Hepatocyte (in vitro differentiated cells): ENCODE measurements at regions not wholly inside any gene's neighbourhood (a gene's known extent, or its start where the extent isn't known, plus 50 kb on each side); places are given as distances from the start of the nearest gene placed in this dataset.

Experiments used
- DNase-seq: peaks from one replicate; pipeline ENCODE4 v3.0.0-alpha.2; 2016; ENCODE audit warnings: low spot score
- H2AFZ ChIP-seq: fragments of 200-600 bp; sonication (generic); 2 replicates; pipeline ENCODE4 v1.6.0; 2016; ENCODE audit warnings: antibody characterized with exemption, mild to moderate bottlenecking
- H3K27ac ChIP-seq: fragments of 200-600 bp; sonication (generic); 2 replicates; pipeline ENCODE4 v1.5.1; 2016; ENCODE audit warnings: mild to moderate bottlenecking
- H3K27me3 ChIP-seq: fragments of 200-600 bp; sonication (generic); 2 replicates; pipeline ENCODE4 v1.6.1; 2016
- H3K36me3 ChIP-seq: fragments of 200-600 bp; sonication (generic); replicated peaks from 2 replicates; pipeline ENCODE4 v1.5.1; 2016; ENCODE audit warnings: low read depth; ENCODE audit not compliant: insufficient read depth
- H3K4me1 ChIP-seq: fragments of 200-600 bp; sonication (generic); 2 replicates; pipeline ENCODE4 v1.5.1; 2016; ENCODE audit warnings: mild to moderate bottlenecking, moderate library complexity; ENCODE audit not compliant: insufficient read depth
- H3K4me2 ChIP-seq: fragments of 200-600 bp; sonication (generic); 2 replicates; pipeline ENCODE4 v1.6.0; 2016
- H3K4me3 ChIP-seq: fragments of 200-600 bp; sonication (generic); 2 replicates; pipeline ENCODE4 v1.5.1; 2016; ENCODE audit warnings: mild to moderate bottlenecking
- H3K79me2 ChIP-seq: fragments of 200-600 bp; sonication (generic); 2 replicates; pipeline ENCODE4 v1.6.0; 2017; ENCODE audit warnings: mild to moderate bottlenecking
- H3K9me2 ChIP-seq: fragments of 200-600 bp; sonication (generic); replicated peaks from 2 replicates; pipeline ENCODE4 v1.6.0; 2017; ENCODE audit warnings: mild to moderate bottlenecking; ENCODE audit not compliant: insufficient read depth
- H3K9me3 ChIP-seq: fragments of 200-600 bp; sonication (generic); 2 replicates; pipeline ENCODE4 v1.5.1; 2016; ENCODE audit warnings: low read depth, mild to moderate bottlenecking
- H4K20me1 ChIP-seq: fragments of 200-600 bp; sonication (generic); 2 replicates; pipeline ENCODE4 v1.6.0; 2016; ENCODE audit warnings: mild to moderate bottlenecking; ENCODE audit not compliant: insufficient read depth, poor library complexity, severe bottlenecking
- EZH2 ChIP-seq: fragments of 200-600 bp; sonication (generic); IDR thresholded peaks from 2 replicates; pipeline ENCODE4 v1.6.1; 2016; ENCODE audit warnings: antibody characterized with exemption, mild to moderate bottlenecking, borderline replicate concordance
- EZH2phosphoT487 ChIP-seq: fragments of 200-600 bp; sonication (generic); IDR thresholded peaks from one replicate; pipeline ENCODE4 v1.6.1; 2018; ENCODE audit warnings: antibody characterized with exemption, mild to moderate bottlenecking, low read depth, moderate library complexity; ENCODE audit not compliant: unreplicated experiment, severe bottlenecking
- WGBS: methylation state at CpG from one replicate; pipeline ENCODE4 v1.1.6; 2016; ENCODE audit warnings: low lambda C conversion rate; ENCODE audit errors: missing lambda C conversion rate; 5-methylcytosine and 5-hydroxymethylcytosine counted together
- TF ChIP-seq, protein P1 (sequence below): fragments of 200-600 bp; sonication (generic); IDR thresholded peaks from 2 replicates; pipeline ENCODE4 v1.5.1; 2016; ENCODE audit warnings: antibody characterized with exemption, mild to moderate bottlenecking; ENCODE audit not compliant: poor library complexity

GRCh38 chr15:37823601-37824275, 110.7 kb upstream of the TMCO5A start:
- TF ChIP-seq EZH2 = no peak
- TF ChIP-seq, protein P1, sequence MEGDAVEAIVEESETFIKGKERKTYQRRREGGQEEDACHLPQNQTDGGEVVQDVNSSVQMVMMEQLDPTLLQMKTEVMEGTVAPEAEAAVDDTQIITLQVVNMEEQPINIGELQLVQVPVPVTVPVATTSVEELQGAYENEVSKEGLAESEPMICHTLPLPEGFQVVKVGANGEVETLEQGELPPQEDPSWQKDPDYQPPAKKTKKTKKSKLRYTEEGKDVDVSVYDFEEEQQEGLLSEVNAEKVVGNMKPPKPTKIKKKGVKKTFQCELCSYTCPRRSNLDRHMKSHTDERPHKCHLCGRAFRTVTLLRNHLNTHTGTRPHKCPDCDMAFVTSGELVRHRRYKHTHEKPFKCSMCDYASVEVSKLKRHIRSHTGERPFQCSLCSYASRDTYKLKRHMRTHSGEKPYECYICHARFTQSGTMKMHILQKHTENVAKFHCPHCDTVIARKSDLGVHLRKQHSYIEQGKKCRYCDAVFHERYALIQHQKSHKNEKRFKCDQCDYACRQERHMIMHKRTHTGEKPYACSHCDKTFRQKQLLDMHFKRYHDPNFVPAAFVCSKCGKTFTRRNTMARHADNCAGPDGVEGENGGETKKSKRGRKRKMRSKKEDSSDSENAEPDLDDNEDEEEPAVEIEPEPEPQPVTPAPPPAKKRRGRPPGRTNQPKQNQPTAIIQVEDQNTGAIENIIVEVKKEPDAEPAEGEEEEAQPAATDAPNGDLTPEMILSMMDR = no peak
- no peak for TF ChIP-seq EZH2phosphoT487

GRCh38 chr15:37824717-37825382, 109.6 kb upstream of the TMCO5A start:
- DNase-seq = peak; percentile 54
- Histone ChIP-seq H3K27ac (no peak overlapping the region), H3K4me3 (no peak overlapping the region), H3K4me1 (no peaks in the 10 kb centered on the region), H3K79me2 (no peaks in the 10 kb centered on the region), H3K9me2 (no peaks in the 10 kb centered on the region), H4K20me1 (no peaks in the 10 kb centered on the region), H3K36me3 (no peaks in the 10 kb centered on the region), H3K9me3 (no peaks in the 10 kb centered on the region), H2AFZ (no peak overlapping the region), H3K27me3 (no peaks in the 10 kb centered on the region), H3K4me2 (no peak overlapping the region)
- TF ChIP-seq, protein P1 = no peak
- no peak for TF ChIP-seq EZH2
- no peak for TF ChIP-seq EZH2phosphoT487
- 61% methylated on average over 6 of the region's 6 CpGs for WGBS

More at GRCh38 chr15:37823601-37824275, 110.7 kb upstream of the TMCO5A start:
- no peaks in the 10 kb centered on the region for H3K9me3 ChIP-seq
- no peaks in the 10 kb centered on the region for H3K36me3 ChIP-seq
- H3K79me2 ChIP-seq = no peaks in the 10 kb centered on the region
- H3K4me1 ChIP-seq = no peaks in the 10 kb centered on the region
- no peak overlapping the region for H3K4me2 ChIP-seq
- no peak for DNase-seq
- H3K27me3 ChIP-seq = no peaks in the 10 kb centered on the region
- no peak overlapping the region for H3K27ac ChIP-seq
- no peak overlapping the region for H3K4me3 ChIP-seq
- WGBS = 78% methylated on average over 10 of the region's 10 CpGs
- no peaks in the 10 kb centered on the region for H4K20me1 ChIP-seq
- no peak overlapping the region for H2AFZ ChIP-seq
- H3K9me2 ChIP-seq = no peaks in the 10 kb centered on the region

- Histone ChIP-seq H3K4me1 (no peaks in the 10 kb centered on the region), H3K4me2 (no peak overlapping the region), H3K4me3 (no peak overlapping the region), H3K79me2 (no peaks in the 10 kb centered on the region), H3K27ac (no peak overlapping the region), H3K9me3 (no peaks in the 10 kb centered on the region), H4K20me1 (no peaks in the 10 kb centered on the region), H2AFZ (no peak overlapping the region), H3K27me3 (no peaks in the 10 kb centered on the region), H3K9me2 (no peaks in the 10 kb centered on the region), H3K36me3 (no peaks in the 10 kb centered on the region)
- 37% methylated on average over 3 of the region's 3 CpGs for WGBS
- TF ChIP-seq EZH2phosphoT487 = no peak
- TF ChIP-seq EZH2 = no peak
- TF ChIP-seq, protein P1 = no peak
- DNase-seq = no peak
Measured at GRCh38 chr15:37837276-37837675, 97.2 kb upstream of the TMCO5A start.
